ENCODE measurements at regions not wholly inside any gene's neighbourhood (a gene's known extent, or its start where the extent isn't known, plus 50 kb on each side); places are given as distances from the start of the nearest gene placed in this dataset.
A peak's percentile ranks its signal among the peaks of the same experiment; 100 is the strongest.

GRCh38 chr1:221162939-221163338, 283.7 kb downstream of the HLX start:
- no peak for DNase-seq (ENCODE audit: low spot score)

GRCh38 chr1:221164029-221164428, 284.8 kb downstream of the HLX start:
- no peak for DNase-seq (ENCODE audit: low spot score)

DNA sequence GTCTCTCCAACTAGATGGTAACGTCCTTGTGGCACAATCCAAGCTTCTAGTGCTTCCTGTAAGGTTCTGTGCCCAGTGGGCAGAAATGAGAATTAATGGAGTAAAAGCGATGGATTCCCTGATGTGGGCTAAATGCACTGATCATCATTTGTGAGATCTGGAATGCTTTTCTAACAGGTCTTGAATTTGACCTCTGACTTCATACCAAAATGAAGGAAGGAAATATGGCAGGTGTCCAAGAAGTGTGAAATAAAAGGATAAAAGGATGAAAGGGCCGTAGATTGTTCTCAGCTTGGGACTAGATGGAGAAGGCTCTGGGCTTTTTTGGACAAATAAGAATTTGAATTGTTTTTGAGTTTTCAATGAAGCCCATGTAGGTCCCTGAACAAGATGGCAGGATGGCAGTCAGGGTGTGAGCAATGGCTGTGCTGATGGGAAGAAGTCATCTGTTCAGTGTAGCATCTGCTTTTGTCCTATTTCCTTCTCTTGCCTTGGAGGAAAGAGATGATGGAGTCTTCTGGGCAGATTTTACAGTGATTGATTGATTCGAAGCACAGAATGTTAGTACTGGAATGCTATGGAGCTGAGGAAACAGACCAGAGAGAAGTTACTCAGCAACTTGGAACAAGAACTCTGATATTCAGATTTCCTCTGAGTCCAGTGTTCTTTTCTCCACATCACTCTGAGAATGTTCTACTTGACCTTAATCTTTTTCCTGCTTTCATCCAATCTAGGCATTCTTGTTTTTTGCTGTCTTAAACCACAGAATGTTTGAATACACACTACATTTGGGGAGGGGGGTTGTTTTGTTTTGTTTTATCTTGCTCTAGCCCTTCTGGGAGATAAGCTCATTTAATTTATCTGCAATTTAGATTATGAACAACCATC, 286.0 kb downstream of the HLX start:
- no peak for DNase-seq (ENCODE audit: low spot score)

DNA sequence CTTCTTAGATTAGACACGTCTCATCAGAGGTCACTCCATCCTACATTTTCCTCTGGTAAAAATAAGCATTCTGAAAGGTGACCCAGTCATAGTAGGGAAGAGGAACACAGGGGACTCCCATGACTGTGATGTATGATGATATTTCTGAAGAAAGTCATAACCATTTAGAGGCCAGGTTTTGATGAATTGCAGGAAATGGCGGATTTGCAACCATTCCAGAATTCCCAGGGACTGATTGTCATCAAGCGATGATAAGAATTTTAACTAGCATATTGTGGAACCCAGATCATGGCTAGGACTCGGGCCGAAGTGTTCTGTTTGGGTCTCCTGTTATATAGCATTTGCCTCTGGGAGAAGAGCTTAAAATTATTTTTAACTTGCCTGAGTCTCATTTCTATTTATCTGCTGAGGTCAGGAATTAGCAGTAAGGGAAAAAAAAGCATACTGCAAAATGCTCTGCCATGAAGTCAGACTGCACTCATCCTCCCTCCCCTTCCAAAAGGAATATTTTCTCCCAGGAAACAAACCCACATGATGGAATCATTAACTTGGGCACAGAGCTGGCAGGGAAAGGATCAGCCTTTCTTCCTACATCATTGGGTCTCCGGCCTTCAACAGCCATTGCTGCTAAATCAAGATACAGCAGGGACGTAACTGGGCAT, 286.7 kb downstream of the HLX start:
- DNase-seq (ENCODE audit: low spot score): no peak

GRCh38 chr1:221166559-221167318, 287.5 kb downstream of the HLX start:
- DNase-seq (ENCODE audit: low spot score): peak; percentile 8

GRCh38 chr1:221169447-221169889, 290.2 kb downstream of the HLX start:
- no peak for DNase-seq (ENCODE audit: low spot score)

- DNase-seq (ENCODE audit: low spot score): no peak
Measured at GRCh38 chr1:221170171-221170570, 290.9 kb downstream of the HLX start.

GRCh38 chr1:221171768-221172167, 292.5 kb downstream of the HLX start:
- no peak for DNase-seq (ENCODE audit: low spot score)

- no peak for DNase-seq (ENCODE audit: low spot score)
Measured at GRCh38 chr1:221172841-221173240, 293.6 kb downstream of the HLX start.

GRCh38 chr1:221174330-221174993, 295.2 kb downstream of the HLX start:
- no peak for DNase-seq (ENCODE audit: low spot score)

GRCh38 chr1:221175249-221175648, 296.0 kb downstream of the HLX start:
- DNase-seq (ENCODE audit: low spot score): no peak

DNA sequence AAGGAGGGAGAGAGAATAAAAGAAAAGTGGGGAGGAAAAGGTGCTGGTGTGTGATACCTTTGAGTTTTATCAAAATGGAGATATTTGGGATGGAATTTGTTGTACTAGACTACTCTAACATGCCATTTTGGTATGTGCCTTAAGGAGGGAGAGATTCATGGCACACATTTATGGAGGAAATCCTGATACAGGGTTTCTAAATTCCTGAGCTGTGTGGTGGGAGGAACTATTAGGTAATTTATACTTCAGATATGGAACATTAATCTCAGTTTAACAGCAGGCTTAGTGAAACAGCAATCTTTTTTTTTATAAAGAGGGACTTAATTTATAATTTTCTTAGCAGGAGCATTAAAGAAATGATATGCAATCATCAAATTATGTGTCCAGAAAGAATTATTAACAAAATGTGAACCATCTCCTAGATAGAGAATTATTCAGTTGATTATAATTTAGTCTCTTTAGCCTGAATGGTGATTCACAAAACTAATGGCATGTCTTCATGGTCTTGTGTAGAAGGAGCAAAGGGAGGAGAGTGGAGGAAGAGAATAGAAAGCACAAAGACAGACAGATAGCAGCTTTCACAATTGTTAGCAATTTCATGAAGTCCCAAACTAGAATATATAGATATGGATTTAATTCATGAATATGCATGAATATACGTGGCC, 301.6 kb downstream of the HLX start:
- no peak for DNase-seq (ENCODE audit: low spot score)

DNA sequence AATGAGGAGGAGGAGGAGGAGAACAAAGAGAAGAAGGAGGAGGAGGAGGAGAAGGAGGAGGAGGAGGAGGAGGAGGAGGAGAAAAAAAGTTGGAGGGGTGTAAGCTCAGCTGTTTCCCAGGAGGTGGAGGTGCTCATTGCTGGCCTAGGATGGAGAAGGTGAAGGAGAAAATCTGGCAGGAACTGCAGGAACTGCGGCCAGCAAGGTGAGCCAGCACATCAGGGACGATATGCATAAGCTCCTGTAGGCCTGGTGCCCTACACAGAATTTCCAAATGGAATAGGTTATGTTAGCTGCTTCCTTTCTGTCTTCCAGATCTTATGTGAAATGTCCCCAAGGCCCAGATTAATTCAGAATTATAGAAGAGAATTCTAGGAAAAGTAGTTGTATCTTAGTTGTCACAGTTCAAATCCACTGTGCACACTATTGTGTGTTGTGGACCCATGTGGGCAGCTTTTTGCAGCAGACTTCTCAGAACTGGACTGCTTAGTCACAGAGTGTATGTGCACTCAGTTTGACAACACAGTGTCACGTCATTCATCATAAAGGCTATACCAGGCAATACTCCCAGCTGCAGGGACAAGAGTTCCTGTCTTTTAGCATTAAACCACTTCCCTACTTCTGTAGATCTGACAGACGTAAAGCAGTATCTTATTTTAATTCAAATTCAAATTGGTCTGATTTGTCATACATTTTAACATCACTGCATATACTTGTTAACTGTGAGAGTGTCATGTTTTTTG, 303.7 kb downstream of the HLX start:
- DNase-seq (ENCODE audit: low spot score): no peak

DNA sequence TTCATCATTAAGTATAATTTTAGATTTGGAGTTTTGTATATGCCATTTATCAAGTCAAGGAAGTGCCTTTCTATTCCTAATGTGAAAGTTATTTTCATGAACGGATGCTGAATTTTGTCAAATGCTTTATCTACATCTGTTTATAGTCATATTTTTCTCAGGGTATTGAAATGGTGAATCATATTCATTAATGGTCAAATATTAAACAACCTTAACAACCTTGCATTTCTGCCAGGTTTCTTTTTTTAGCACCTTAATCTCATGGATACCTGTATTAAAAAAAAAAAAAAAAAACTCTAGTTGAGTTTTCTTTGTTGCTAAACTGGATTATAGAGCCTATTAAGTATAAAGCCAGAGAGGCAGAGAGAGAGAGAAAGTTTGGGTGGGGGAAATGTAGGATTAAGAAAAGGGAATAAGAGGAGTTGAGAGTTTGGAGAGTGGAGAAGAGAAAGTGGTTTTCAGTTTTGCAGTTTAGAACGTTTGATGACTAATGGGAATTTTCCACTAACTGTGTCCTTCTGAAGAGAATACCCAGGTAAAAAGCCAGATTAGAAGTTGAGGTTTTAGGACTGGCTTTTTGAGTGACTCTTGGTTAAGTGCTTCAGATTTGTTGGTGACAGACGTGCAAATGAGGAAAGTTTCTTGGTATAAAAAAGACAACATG, 305.0 kb downstream of the HLX start:
- DNase-seq (ENCODE audit: low spot score): no peak

DNA sequence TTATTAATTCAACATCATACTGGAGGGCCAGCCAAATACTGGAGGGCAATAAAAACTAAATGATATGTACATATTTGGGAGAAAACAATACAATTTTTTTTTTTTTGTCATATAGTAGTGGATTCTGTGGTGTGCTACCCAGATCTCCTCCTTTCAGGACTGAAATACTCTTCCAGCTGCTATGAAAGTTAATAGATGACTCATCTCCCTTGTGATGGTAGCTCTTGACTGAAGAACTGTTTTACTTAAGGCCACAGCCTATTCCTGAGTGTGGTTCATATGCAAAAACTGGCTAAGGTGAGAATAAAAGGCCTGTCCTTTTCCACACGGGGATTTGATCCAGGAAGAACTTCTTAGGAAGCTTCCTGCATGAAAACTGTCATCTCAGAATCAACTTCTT, 307.9 kb downstream of the HLX start:
- DNase-seq (ENCODE audit: low spot score): no peak

DNA sequence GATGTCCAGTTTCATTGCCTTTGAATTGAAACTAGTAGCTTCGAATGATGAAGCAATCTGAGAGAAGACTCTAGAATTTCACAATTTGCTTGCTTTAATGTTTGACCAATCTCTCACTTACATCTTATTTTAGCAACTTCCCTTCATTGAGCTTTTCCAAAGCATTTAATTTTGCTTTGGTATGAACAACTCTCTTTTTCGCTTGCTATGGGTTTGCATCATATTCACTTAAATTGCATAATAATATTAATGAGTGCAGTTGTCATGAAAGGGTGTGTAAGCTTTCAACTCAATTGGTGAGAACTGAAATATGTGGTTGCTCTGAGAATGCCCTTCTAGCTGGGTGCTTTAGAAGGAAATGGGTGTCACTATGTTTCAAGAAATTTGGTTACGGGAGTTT, 309.2 kb downstream of the HLX start:
- no peak for DNase-seq (ENCODE audit: low spot score)

GRCh38 chr1:221190249-221190648, 311.0 kb downstream of the HLX start:
- DNase-seq (ENCODE audit: low spot score): no peak

DNA sequence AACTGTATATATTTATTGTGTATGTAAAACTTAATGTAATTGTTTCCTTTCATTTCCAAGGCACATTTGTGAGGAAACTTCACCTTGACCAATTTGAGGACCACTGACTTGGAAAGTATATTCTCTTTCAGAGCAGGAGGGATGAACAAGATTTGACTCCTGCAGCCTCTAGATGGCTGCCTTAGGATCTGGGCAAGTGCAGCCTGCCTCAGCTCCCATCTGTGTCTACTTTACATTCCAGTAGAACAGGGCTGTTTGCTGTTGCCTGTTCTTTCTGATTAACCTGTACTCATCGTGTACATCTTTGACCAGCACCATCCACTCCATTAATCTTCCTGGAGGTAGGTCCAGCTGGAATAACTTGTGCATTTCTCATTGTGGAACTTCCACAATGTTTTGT, 312.8 kb downstream of the HLX start:
- DNase-seq (ENCODE audit: low spot score): no peak

DNA sequence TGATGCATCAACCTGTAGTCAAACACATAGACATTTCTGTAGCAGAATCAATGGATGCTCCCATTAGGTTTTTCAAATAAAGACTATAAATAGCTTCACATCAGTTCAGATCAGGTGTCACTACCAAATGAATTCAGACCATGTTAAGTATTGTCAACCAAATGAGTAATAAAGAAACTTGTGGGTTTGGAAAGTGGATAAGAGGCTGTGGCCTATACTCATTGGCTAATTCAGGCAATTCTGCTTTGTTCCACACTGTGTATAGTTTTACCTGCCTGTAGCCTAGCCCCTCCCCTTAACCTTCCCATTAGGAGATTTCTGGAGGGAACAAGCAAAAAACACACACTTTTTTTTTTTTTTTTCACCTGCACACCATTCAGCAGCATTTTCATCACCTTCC, 321.2 kb downstream of the HLX start:
- no peak for DNase-seq (ENCODE audit: low spot score)

DNA sequence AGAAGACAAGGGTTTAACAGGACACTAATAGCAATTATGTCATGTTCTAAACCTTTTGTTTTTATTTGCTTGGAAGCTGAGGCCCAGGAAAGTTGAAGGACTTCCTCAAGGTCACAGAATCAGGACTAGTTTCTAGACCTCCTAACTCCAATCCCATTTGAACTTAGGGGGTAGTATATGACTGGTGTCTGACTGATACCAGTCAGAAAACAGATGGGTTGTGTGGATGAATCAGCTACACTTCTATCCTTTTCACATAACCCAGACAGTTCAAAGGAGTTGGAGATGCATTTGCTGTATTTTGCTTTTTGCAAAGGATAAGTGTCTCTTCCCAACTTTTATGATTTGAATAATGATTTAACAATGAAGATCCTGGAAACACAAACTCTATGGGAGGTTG, 322.5 kb downstream of the HLX start:
- DNase-seq (ENCODE audit: low spot score): no peak
